ENCODE measurements at regions not wholly inside any gene's neighbourhood (a gene's known extent, or its start where the extent isn't known, plus 50 kb on each side); places are given as distances from the start of the nearest gene placed in this dataset.
A peak's percentile ranks its signal among the peaks of the same experiment; 100 is the strongest.

GRCh38 chr3:68049776-68050175, 395.4 kb upstream of the SUCLG2 start:
- DNase-seq: no peak

DNA sequence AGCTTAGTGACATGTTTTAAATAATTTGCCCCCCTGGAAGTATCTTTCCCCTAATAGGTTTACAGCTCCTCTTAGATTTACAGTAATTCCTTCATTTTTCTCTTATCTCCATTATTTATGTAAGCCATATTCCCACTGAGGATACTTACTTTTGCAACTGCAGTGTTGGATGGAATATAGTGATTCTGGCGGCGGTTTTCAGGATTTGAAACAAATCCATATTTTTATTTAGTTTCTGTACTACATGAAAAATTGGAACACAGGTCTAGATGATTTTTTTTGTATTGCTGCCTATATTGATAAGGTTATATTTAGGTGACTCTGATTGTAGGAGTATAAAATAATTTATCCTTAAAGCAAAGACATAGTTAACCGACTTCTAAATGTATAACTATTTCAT, 391.6 kb upstream of the SUCLG2 start:
- DNase-seq: no peak

GRCh38 chr3:68033867-68034266, 379.5 kb upstream of the SUCLG2 start:
- no peak for DNase-seq

DNA sequence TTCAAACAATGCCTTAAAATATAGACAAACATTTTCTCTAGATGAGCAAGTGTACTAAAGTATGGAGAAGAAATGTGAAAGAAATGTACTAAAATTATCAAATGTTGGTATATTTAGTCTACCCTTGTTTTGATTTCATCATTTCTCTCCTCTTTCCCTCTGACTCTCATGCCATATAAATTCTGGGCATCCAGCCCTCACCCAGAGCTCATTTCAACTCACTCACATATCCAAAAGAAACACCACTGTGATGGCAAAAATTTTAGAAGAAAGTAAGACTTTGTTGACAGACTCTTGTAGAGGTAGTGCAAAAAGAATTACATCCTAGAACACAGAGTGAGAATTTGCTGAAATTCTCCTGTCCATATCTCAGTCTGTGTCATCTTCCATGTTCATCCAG, 377.8 kb upstream of the SUCLG2 start:
- DNase-seq: no peak

DNA sequence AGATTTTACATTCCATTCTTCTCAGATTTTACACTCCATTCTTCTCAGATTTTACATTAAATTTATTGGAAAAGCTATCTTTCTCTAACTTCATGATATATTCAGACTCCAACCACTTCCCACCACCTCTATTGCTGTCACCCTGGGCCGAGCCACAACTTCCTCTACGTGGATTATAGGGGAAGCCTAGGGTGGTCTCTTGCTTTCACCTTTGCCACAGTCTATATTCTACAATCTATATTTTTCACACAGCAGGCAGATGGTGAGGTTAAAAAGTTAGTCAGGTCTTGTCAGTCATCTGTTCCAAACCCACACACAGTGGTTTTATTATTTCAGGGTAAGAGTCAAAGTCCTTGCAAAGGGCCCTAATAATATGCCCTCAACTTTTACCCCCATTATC, 370.8 kb upstream of the SUCLG2 start:
- no peak for DNase-seq

- no peak for DNase-seq
Observed at GRCh38 chr3:68019876-68020275, 365.5 kb upstream of the SUCLG2 start.

GRCh38 chr3:68018275-68018674, 363.9 kb upstream of the SUCLG2 start:
- no peak for DNase-seq

GRCh38 chr3:68017069-68017468, 362.7 kb upstream of the SUCLG2 start:
- DNase-seq: no peak

DNA sequence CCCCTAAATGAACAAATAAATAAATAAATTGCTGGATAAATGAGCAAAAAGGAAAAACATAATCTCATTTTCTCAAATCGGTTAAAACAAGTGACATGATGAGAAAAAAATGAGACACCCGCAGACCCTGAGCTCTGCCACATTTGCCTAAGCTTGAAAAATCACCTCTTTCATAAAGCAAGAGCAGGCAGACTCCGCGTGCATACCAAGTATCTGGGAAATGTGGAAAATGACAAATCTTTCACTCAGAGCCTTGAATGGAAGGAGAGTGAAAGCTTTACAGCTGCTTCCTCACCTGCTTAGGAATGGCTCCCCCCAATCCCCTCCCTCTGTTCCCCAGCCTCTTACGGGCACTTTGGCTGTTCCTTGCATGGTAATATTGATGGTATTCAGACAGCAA, 355.5 kb upstream of the SUCLG2 start:
- no peak for DNase-seq

DNA sequence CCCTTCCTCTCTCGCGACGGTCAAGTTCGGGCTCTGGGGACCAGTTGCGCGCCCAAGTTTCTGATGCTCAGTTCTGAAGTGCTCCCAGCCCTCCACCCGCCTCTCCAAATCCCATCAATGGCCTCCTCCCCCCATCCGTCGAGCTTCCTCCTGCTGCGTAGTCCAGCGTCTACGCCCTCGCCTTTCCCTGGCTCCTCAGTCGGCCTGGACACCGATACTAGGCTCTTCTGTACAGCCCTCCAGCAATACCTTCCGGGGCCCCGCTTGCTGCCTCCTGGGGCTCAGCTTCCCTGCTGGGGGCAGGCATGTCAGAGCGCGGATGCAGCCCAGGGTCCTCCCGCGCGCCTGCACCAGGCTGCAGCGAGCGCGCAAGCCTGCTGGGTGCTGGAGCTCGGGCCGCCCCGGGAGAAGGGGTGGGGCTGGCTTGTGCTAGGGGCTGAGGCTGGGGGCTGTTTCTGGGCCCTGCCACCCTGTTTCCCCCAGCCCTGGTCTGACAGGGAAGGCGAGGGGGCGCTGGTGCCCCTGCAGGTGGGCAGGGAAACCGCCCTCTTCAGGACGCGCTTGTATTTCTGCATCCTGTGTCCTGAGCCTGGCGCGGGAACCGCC, 353.3 kb upstream of the SUCLG2 start:
- DNase-seq: peak; percentile 64

DNA sequence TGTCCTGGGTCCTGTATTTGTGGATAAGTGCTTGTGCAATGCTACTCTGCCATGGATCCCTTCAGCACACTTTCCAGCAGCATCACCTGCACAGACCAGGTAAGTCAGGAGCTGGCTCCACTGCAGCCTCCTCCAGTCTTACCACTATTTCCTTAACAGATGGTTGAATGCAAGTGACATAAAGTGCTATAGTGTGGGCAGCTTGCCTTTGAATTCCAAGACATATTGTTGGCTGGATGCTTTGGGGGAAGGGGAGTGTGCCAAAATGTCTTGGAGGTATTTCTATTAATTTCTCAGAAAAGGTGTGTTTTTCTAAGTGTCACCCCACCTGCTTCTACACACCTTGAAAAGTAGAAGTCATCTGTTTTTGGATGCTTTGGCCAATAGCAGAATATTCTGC, 352.2 kb upstream of the SUCLG2 start:
- DNase-seq: no peak

DNA sequence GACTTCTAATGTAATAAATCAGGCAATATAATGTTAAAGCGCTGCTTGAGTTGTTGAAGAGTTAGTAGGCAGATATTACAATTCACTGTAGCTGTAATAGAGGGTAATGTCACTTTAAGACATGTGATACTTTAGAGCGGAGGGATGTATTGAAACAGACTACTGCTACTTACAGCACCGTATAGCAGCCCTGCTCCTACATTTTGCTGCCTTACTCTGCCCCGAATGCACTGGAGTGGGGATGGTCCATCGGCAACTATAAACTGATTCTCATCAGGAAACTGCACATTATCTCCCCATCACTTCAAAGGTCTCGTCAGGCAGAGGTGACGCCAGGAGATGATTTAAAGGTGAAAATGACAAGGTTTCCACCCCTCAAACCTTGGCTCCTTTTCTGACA, 349.7 kb upstream of the SUCLG2 start:
- no peak for DNase-seq

- DNase-seq: peak; percentile 17
Observed at GRCh38 chr3:67998281-67998680, 343.9 kb upstream of the SUCLG2 start.

- DNase-seq: no peak
Observed at GRCh38 chr3:67995206-67995605, 340.8 kb upstream of the SUCLG2 start.

GRCh38 chr3:67986706-67987105, 332.3 kb upstream of the SUCLG2 start:
- DNase-seq: no peak

DNA sequence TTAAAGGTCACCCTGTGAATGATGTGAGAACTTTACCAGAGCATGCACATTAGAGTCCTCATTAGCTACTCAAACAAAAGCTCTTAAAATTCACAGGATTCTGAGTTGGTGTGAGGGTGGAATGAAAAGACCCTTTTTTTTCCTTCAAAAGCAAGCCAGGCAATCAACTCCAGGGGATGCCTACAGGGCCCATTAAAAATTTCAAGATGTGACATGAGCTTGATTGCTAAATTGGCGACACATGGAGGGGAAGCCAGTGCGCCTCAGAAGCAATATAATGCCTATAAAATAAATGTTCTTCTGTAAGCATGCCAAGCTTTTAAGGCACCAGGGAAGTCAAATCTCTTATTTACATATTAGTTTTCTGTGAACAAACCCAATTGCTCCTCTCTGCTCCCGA, 328.8 kb upstream of the SUCLG2 start:
- no peak for DNase-seq

DNA sequence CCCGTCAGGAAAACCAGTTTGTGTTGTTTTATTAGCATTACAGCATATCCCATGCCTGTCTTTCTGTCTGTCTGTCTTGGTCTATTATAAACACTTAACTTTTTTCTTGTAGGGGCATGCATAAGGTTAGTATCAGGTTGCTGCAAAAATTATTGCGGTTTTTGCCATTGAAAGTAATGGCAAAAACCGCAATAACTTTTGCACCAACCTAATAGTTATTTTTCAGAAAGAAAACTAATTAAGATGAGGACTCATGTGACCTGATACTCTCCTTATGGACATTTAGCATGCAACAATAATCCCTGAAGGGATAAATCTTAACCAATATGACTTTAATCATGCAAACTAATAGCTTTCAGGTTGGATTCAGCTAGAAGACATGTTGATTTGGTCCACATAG, 326.7 kb upstream of the SUCLG2 start:
- DNase-seq: no peak

DNA sequence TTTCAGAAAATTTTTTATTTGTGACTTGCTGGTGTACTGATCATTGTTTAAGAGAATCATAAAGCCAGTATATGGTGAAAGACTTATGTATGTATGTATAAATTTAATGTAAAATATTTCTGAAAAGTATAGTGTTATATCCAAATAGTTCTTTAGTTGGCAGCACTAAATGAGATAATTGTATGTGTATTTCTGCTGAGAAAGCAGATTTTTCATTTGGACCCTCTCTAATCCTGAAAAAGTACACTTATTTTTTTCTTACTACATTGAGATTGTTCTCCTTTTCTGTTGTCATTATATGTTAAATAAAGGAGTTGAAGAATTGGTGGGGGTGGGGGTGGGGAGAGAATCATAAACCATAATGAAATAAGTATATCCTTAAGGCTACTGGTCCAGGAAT, 324.9 kb upstream of the SUCLG2 start:
- no peak for DNase-seq

- DNase-seq: no peak
Observed at GRCh38 chr3:67977762-67978161, 323.4 kb upstream of the SUCLG2 start.

DNA sequence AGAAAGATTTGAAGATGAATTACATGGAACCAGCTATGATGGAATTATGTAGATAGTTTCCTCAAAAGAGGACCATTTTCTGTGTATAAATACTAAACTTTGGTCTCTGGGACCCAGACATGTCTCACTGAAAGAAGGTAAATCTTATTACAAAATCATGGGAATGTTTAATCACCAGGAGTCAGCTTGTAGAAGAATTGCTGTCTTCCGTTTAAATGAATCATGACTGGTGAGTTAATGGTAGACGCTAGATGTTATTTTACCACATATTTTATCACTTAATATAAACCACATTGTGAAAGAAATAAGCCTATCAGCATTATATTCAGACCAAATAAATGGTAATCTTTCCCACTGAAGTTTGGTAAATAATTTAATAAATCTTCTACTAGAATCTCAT, 322.3 kb upstream of the SUCLG2 start:
- DNase-seq: no peak

DNA sequence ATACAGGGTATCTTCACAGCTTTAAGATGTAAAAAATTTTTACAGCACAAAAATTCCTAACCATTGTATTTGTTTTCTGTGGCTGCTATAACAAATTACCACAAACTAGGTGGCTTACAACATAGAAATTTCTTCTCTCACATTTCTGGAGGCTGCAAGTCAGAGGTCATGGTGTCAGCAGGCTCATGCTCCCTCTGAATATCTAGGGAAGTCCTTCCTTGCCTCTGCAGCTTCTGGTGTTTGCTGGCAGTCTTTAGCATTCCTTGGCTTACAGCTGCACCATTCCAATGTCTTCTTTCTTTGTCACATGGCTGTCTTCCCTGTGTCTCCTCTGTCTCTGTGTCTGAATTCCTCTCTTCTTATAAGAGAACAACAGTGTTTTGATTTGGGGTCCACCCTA, 310.2 kb upstream of the SUCLG2 start:
- no peak for DNase-seq

DNA sequence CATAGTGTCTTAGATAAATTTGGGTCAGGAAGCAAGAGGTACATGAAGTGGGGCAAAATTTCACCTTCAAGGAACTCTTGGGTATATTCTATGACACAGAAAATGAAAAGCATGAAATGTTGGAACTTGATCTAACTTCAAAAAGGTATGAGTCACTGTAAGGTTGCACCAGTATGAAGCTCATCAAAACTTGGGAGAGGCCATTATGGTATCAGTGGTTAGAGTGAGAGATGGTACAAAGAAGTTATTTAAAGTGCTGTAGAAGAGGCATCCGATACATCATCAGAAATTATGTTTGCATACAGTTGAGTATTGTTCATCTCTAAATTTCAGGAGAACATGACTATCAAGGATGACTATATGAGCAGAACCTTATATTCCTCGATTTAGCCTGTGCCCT, 302.9 kb upstream of the SUCLG2 start:
- no peak for DNase-seq

DNA sequence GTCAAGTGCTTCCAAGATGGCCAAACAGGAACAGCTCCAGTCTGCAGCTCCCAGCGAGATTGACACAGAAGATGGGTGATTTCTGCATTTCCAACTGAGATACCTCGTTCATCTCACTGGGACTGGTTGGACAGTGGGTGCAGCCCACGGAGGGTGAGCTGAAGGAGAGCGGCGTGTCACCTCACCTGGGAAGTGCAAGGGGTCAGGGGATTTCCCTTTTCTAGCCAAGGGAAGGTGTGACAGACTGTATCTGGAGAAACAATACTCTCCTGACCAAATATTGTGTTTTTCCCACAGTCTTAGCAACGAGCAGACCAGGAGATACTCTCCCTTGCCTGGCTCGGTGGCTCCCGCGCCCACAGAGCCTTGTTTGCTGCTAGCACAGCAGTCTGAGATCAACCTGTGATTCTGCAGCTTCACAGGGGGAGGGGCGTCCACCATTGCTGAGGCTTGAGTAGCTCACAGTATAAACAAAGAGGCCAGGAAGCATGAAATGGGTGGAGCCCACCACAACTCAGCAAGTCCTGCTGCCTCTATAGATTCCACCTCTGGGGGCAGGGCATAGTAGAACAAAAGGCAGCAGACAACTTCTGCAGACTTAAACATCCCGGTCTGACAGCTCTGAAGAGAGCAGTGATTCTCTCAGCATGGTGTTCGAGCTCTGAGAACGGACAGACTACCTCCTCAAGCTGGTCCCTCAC, 293.5 kb upstream of the SUCLG2 start:
- DNase-seq: peak; percentile 3

DNA sequence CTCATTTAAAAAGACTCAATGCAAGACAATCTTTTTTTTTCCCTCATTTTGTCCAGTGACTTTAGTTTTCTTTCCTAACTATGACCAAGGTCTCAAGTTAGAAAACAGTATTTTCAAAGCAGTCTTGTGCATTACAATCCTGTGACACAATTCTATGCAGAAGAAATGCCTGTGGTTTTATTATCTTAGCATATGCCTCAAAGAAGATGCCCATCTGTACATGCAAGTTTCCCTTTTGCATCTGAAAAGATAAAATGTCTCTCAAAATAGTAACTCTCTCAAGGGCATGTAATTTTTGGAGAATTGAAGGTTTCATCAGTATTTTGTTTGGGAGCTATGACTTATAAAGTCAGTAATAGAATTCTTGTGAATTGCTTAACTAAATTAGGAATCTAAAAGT, 292.0 kb upstream of the SUCLG2 start:
- DNase-seq: no peak

GRCh38 chr3:67943546-67943945, 289.1 kb upstream of the SUCLG2 start:
- no peak for DNase-seq

All from right kidney (tissue), 1 donor.